GM12873 (cell line): ENCODE measurements at regions not wholly inside any gene's neighbourhood (a gene's known extent, or its start where the extent isn't known, plus 50 kb on each side); places are given as distances from the start of the nearest gene placed in this dataset.

ENCODE experiments used
- TF ChIP-seq, protein P1 (sequence below): IDR thresholded peaks from 2 replicates; pipeline ENCODE4 v1.5.1; 2012; ENCODE audit warnings: low read depth, mild to moderate bottlenecking, moderate library complexity, low read length, control low read depth; ENCODE audit not compliant: insufficient read depth; ENCODE audit errors: missing control alignments

DNA sequence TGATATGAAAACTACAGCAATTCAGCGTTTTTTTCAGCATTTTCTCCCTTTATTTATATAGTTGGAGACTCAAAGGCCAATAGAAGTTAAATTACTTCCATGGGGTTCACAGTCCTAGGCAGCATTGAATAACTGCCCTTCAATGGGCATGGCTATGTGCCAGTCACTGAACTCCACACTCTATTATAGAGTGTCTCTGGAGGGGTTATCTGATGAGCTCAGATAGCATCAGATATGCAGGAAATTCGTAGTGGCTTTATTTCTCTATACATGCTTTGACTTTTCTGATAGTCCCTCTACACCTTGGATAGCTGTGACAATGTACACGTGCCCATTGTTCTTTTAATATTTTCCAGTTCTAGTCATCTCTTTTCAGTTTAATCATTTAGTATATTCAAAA is 396.9 kb upstream of the CBLB start:
- TF ChIP-seq, protein P1, sequence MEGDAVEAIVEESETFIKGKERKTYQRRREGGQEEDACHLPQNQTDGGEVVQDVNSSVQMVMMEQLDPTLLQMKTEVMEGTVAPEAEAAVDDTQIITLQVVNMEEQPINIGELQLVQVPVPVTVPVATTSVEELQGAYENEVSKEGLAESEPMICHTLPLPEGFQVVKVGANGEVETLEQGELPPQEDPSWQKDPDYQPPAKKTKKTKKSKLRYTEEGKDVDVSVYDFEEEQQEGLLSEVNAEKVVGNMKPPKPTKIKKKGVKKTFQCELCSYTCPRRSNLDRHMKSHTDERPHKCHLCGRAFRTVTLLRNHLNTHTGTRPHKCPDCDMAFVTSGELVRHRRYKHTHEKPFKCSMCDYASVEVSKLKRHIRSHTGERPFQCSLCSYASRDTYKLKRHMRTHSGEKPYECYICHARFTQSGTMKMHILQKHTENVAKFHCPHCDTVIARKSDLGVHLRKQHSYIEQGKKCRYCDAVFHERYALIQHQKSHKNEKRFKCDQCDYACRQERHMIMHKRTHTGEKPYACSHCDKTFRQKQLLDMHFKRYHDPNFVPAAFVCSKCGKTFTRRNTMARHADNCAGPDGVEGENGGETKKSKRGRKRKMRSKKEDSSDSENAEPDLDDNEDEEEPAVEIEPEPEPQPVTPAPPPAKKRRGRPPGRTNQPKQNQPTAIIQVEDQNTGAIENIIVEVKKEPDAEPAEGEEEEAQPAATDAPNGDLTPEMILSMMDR: no peak

DNA sequence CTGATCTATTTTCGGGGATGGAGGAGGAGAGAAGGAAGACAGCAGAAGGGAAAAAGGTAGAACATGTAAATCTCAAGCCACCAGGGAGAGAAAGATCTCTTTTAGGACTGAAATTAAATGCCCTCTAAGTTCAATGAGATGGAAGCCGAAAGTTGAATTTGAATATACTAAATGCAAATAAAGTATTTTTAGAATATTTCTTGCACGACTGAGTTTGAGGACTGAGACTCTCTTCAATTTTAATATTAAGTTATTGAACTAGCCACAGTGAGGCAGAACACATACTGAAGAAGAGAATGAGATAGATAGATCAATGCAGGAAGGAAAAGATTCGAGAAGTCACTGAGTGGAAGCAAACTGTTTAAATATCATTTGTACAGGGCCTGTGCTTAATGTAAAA is 399.9 kb upstream of the CBLB start:
- TF ChIP-seq, protein P1: no peak

DNA sequence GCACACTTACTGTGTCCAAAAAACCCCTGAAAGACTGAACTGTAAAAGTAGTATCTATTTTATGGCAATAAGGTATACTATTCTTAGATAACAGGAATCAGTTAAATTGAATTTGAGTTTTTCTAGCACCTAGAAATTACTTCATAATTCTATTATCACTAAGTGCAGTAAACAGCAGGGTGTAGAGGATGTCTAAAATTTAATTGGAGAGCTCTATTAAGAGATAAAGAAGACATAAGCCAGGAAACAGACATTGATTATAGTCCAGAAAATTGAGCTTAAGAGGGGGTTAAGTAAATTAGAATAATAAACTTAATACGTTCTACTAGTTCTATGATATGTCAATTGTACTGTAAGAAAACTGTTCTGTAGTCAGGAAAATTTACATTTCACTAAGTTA is 403.5 kb upstream of the CBLB start:
- TF ChIP-seq, protein P1: no peak

DNA sequence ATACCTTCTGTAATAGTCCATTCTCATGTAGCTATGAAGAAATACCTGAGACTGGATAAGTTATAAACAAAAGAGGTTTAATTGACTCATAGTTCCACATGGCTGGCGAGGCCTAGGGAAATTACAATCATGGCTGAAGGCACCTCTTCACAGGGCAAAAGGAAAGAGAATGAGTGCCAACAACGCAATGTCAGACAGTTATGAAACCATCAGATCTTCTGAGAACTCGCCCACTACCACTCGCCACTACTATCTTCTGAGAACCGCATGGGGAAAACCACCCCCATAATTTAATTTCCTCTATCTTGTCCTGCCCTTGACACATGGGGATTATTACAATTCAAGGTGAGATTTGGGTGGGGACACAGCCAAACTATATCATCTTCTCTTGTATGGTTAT is 406.8 kb upstream of the CBLB start:
- TF ChIP-seq, protein P1: no peak

DNA sequence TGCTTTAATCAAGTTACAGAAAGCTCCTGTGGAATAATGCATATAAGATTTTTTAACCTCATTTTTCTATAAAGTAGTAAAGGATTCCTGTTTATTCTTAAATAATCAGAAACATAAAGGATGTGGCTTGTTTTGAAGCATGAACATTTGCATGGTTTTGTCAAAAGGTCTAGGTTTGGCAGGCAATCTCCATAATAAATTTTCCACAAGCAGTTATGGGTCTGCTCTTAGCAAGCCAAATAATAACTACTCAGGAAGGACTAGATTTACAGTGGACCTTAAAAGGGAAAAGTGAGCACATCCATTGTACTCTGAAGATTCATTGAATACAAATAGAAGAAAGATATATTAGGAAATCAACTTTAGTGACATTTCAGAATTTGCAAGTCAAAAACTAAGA is 407.3 kb upstream of the CBLB start:
- TF ChIP-seq, protein P1: no peak

DNA sequence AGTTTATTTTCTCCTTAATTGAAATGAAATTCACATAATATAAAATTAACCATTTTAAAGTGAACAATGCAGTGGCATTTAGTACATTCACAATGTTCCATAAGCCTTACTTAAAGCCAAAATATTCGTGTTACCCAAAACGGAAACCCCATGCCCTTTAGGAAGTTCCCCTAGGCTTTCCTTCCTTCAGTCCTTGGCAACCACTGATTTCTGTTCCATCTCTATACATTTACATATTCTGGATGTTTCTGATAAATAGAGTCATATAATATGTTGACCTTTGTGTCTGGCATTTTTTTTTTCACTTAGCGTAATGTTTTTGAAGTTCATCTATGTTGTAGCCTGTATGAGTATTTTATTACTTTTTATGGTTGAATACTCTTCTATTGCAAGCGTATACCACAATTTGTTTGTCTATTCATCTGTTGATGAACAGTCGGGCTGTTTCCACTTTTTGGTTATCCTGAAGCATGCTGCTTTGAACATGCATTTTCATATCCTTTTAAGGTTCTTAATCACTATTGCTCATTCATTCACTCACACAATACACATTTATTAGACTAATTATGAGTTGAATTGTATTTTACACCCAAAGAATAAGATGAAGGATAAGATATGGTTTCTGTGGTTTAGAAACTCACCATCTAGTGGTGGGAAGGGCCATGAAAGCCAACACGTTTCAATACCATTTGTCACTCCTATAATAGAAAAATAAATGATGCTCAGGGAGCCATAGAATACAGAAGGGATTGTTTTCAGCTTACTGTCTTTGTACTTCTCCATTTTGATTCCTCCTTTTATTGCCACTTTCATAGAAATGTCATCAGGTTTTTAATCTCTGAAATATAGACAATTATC is 408.2 kb upstream of the CBLB start:
- TF ChIP-seq, protein P1: no peak

DNA sequence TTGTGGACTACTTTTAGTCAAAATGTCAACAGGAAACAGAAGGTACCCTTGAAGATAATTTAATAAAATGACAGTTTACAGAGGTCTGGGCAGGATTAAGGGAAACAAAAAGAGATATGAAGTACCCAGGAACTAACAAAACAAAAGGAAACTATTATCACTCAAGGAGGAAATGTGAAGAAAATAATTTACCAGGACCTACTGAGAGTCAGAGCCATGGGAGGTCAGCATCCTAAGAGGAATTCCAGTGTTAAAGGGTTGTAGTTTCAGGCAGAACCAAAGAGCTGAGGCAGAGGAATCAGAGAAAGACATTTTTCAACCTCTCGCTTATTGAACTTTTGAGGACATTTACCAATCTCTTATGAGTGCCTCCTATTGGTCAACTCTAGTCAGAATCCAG is 408.9 kb upstream of the CBLB start:
- TF ChIP-seq, protein P1: no peak
